ENCODE measurements at regions not wholly inside any gene's neighbourhood (a gene's known extent, or its start where the extent isn't known, plus 50 kb on each side); places are given as distances from the start of the nearest gene placed in this dataset.
A peak's percentile ranks its signal among the peaks of the same experiment; 100 is the strongest.

GRCh38 chr9:97747201-97747965 lies 50.2 kb upstream of the XPA start:
- no peak for TF ChIP-seq USF1 (IDR thresholded peaks at IDR 0.05)
- TF ChIP-seq EGR1 (IDR thresholded peaks at IDR 0.05), result no peak
- no peak for TF ChIP-seq MAX (IDR thresholded peaks at IDR 0.05)
- TF ChIP-seq CREB1 (IDR thresholded peaks at IDR 0.05; ENCODE audit: low read depth), result no peak
- TF ChIP-seq REST (IDR thresholded peaks at IDR 0.05; ENCODE audit: low read depth), result no peak
- no peak for TF ChIP-seq TEAD4 (IDR thresholded peaks at IDR 0.05)
- TF ChIP-seq YY1 (IDR thresholded peaks at IDR 0.05; ENCODE audit: low read depth), result no peak
- TF ChIP-seq TAF1 (IDR thresholded peaks at IDR 0.05; ENCODE audit: low read depth), result no peak
- TF ChIP-seq CEBPB (IDR thresholded peaks at IDR 0.05), result no peak
- TF ChIP-seq ZBTB7A (IDR thresholded peaks at IDR 0.05; ENCODE audit: low read depth), result no peak
- no peak for TF ChIP-seq TCF12 (IDR thresholded peaks at IDR 0.05; ENCODE audit: low read depth)
- no peak for TF ChIP-seq RAD21 (IDR thresholded peaks at IDR 0.05; ENCODE audit: low read depth)
- TF ChIP-seq EP300 (IDR thresholded peaks at IDR 0.05; ENCODE audit: borderline replicate concordance), result no peak
- TF ChIP-seq NFIC (IDR thresholded peaks at IDR 0.05), result no peak
- TF ChIP-seq FOXM1 (IDR thresholded peaks at IDR 0.05; ENCODE audit: borderline replicate concordance, low read depth), result no peak

GRCh38 chr9:97748525-97748924 lies 51.4 kb upstream of the XPA start:
- TF ChIP-seq REST (IDR thresholded peaks at IDR 0.05; ENCODE audit: low read depth), result no peak
- no peak for TF ChIP-seq YY1 (IDR thresholded peaks at IDR 0.05; ENCODE audit: low read depth)
- no peak for TF ChIP-seq CEBPB (IDR thresholded peaks at IDR 0.05)
- TF ChIP-seq TCF12 (IDR thresholded peaks at IDR 0.05; ENCODE audit: low read depth), result no peak
- no peak for TF ChIP-seq USF1 (IDR thresholded peaks at IDR 0.05)
- no peak for TF ChIP-seq EGR1 (IDR thresholded peaks at IDR 0.05)
- TF ChIP-seq FOXM1 (IDR thresholded peaks at IDR 0.05; ENCODE audit: borderline replicate concordance, low read depth), result no peak
- no peak for TF ChIP-seq NFIC (IDR thresholded peaks at IDR 0.05)
- TF ChIP-seq TEAD4 (IDR thresholded peaks at IDR 0.05), result no peak
- TF ChIP-seq ZBTB7A (IDR thresholded peaks at IDR 0.05; ENCODE audit: low read depth), result no peak
- TF ChIP-seq EP300 (IDR thresholded peaks at IDR 0.05; ENCODE audit: borderline replicate concordance), result no peak

GRCh38 chr9:97749928-97750327 lies 52.8 kb upstream of the XPA start:
- TF ChIP-seq CEBPB (IDR thresholded peaks at IDR 0.05) (no peak), RAD21 (IDR thresholded peaks at IDR 0.05; ENCODE audit: low read depth) (0 out of 2 replicates have a peak, but pooled peaks have one; percentile 11)

GRCh38 chr9:97751531-97751930 lies 54.4 kb upstream of the XPA start:
- no peak for TF ChIP-seq TAF1 (IDR thresholded peaks at IDR 0.05; ENCODE audit: low read depth)
- no peak for TF ChIP-seq YY1 (IDR thresholded peaks at IDR 0.05; ENCODE audit: low read depth)
- no peak for TF ChIP-seq TCF12 (IDR thresholded peaks at IDR 0.05; ENCODE audit: low read depth)

GRCh38 chr9:97752274-97752673 lies 55.1 kb upstream of the XPA start:
- TF ChIP-seq MAX (IDR thresholded peaks at IDR 0.05) (no peak), TCF12 (IDR thresholded peaks at IDR 0.05; ENCODE audit: low read depth) (no peak), RAD21 (IDR thresholded peaks at IDR 0.05; ENCODE audit: low read depth) (no peak), NFIC (IDR thresholded peaks at IDR 0.05) (no peak), FOXM1 (IDR thresholded peaks at IDR 0.05; ENCODE audit: borderline replicate concordance, low read depth) (no peak), ZBTB7A (IDR thresholded peaks at IDR 0.05; ENCODE audit: low read depth) (no peak), TEAD4 (IDR thresholded peaks at IDR 0.05) (no peak), CREB1 (IDR thresholded peaks at IDR 0.05; ENCODE audit: low read depth) (no peak), YY1 (IDR thresholded peaks at IDR 0.05; ENCODE audit: low read depth) (no peak), CEBPB (IDR thresholded peaks at IDR 0.05) (no peak), TAF1 (IDR thresholded peaks at IDR 0.05; ENCODE audit: low read depth) (no peak), EP300 (IDR thresholded peaks at IDR 0.05; ENCODE audit: borderline replicate concordance) (no peak), EGR1 (IDR thresholded peaks at IDR 0.05) (no peak), USF1 (IDR thresholded peaks at IDR 0.05) (no peak), REST (IDR thresholded peaks at IDR 0.05; ENCODE audit: low read depth) (no peak)
